A549 (cell line): ENCODE measurements at regions not wholly inside any gene's neighbourhood (a gene's known extent, or its start where the extent isn't known, plus 50 kb on each side); places are given as distances from the start of the nearest gene placed in this dataset.

Experiments
- BHLHE40 ChIP-seq: IDR thresholded peaks from 2 replicates; pipeline ENCODE4 v1.6.1; 2012; ENCODE audit warnings: low read depth, low read length, inconsistent platforms
- CEBPB ChIP-seq, 2 experiments: fragments of >200 bp in 1 of 2; sonication (Bioruptor Twin) in 1 of 2; formaldehyde crosslinking in 1 of 2; IDR thresholded peaks; 2 replicates each; pipeline ENCODE4 v1.6.1; 2012 to 2016
- CHD2 ChIP-seq: fragments of 150-350 bp; IDR thresholded peaks from 2 replicates; pipeline ENCODE4 v1.6.1; 2014; ENCODE audit warnings: low read length; ENCODE audit not compliant: partially characterized antibody
- ELK1 ChIP-seq: fragments of 150-350 bp; IDR thresholded peaks from 2 replicates; pipeline ENCODE4 v1.6.1; 2014; ENCODE audit warnings: low read depth, mild to moderate bottlenecking, low read length
- EP300 ChIP-seq, 2 experiments: fragments of >200 bp; sonication (Bioruptor Twin); formaldehyde crosslinking; IDR thresholded peaks; 2 replicates in 1 of 2; 3 replicates in 1 of 2; pipeline ENCODE4 v1.6.1; 2016 to 2017
- ESRRA ChIP-seq: fragments of 150-350 bp; IDR thresholded peaks from 2 replicates; pipeline ENCODE4 v1.6.1; 2014; ENCODE audit warnings: mild to moderate bottlenecking, low read length, borderline replicate concordance
- HDAC2 ChIP-seq: fragments of 200-600 bp; sonication (generic); IDR thresholded peaks from 2 replicates; pipeline ENCODE4 v1.6.1; 2016
- PBX3 ChIP-seq: IDR thresholded peaks from 2 replicates; pipeline ENCODE4 v1.6.1; 2012
- TF ChIP-seq, protein P1 (sequence below): fragments of >200 bp; sonication (Bioruptor Twin); formaldehyde crosslinking; IDR thresholded peaks from 3 replicates; pipeline ENCODE4 v1.5.1; 2016
- TF ChIP-seq, protein P2 (sequence below): fragments of >200 bp; sonication (Bioruptor Twin); formaldehyde crosslinking; IDR thresholded peaks from 3 replicates; pipeline ENCODE4 v1.6.1; 2016

DNA sequence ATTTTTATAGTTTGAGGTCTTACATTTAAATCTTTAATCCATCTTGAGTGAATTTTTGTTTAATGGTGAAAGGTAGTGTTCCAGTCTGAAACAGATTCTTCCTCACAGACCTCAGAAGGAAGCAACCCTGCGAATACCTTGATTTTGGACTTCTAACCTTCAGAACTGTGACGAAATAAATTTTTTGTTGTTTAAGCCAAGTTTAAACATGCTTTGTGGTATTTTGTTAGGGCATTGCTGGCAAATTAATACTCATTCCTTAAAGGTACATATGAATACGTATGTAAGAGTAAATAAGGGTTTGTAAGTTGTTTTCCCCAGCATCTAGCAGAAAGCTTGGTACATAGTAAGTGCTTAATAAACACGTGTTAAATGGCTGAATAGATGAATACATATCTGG, 100.3 kb downstream of the SEC16B start:
- TF ChIP-seq, protein P1, sequence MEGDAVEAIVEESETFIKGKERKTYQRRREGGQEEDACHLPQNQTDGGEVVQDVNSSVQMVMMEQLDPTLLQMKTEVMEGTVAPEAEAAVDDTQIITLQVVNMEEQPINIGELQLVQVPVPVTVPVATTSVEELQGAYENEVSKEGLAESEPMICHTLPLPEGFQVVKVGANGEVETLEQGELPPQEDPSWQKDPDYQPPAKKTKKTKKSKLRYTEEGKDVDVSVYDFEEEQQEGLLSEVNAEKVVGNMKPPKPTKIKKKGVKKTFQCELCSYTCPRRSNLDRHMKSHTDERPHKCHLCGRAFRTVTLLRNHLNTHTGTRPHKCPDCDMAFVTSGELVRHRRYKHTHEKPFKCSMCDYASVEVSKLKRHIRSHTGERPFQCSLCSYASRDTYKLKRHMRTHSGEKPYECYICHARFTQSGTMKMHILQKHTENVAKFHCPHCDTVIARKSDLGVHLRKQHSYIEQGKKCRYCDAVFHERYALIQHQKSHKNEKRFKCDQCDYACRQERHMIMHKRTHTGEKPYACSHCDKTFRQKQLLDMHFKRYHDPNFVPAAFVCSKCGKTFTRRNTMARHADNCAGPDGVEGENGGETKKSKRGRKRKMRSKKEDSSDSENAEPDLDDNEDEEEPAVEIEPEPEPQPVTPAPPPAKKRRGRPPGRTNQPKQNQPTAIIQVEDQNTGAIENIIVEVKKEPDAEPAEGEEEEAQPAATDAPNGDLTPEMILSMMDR: no peak
- TF ChIP-seq CHD2 (no peak), ELK1 (no peak), HDAC2 (no peak), EP300 (IDR thresholded peaks at IDR 0.05) (no peak), PBX3 (no peak), CEBPB (IDR thresholded peaks at IDR 0.05) (no peak), BHLHE40 (no peak), ESRRA (no peak)
- TF ChIP-seq, protein P2, sequence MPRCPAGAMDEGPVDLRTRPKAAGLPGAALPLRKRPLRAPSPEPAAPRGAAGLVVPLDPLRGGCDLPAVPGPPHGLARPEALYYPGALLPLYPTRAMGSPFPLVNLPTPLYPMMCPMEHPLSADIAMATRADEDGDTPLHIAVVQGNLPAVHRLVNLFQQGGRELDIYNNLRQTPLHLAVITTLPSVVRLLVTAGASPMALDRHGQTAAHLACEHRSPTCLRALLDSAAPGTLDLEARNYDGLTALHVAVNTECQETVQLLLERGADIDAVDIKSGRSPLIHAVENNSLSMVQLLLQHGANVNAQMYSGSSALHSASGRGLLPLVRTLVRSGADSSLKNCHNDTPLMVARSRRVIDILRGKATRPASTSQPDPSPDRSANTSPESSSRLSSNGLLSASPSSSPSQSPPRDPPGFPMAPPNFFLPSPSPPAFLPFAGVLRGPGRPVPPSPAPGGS: no peak
